HG02970 (cell line): ENCODE measurements at regions not wholly inside any gene's neighbourhood (a gene's known extent, or its start where the extent isn't known, plus 50 kb on each side); places are given as distances from the start of the nearest gene placed in this dataset.

Experiments
- ATAC-seq: cut with Tn5 transposase; IDR thresholded peaks from one replicate; pipeline ENCODE4 v1.9.1; 2021; ENCODE audit warnings: mild to moderate bottlenecking, moderate library complexity, moderate number of reproducible peaks; ENCODE audit not compliant: unreplicated experiment, low FRiP score

- no peak for ATAC-seq
These were observed 326.3 kb downstream of the EPHA4 start for GRCh38 chr2:221245772-221246171.

- ATAC-seq = no peak
These were observed 317.8 kb downstream of the EPHA4 start for GRCh38 chr2:221254299-221254698.

GRCh38 chr2:221255862-221256261, 316.2 kb downstream of the EPHA4 start:
- no peak for ATAC-seq

- ATAC-seq = no peak
These were observed 313.6 kb downstream of the EPHA4 start for GRCh38 chr2:221258464-221258863.

GRCh38 chr2:221262651-221263050, 309.5 kb downstream of the EPHA4 start:
- ATAC-seq = no peak

GRCh38 chr2:221263573-221263972, 308.5 kb downstream of the EPHA4 start:
- ATAC-seq = no peak

GRCh38 chr2:221264318-221264717, 307.8 kb downstream of the EPHA4 start:
- no peak for ATAC-seq

- no peak for ATAC-seq
These were observed 304.2 kb downstream of the EPHA4 start for GRCh38 chr2:221267773-221268425.

GRCh38 chr2:221268631-221269030, 303.5 kb downstream of the EPHA4 start:
- no peak for ATAC-seq

GRCh38 chr2:221270806-221271205, 301.3 kb downstream of the EPHA4 start:
- ATAC-seq = no peak

GRCh38 chr2:221272729-221273128, 299.4 kb downstream of the EPHA4 start:
- no peak for ATAC-seq

- ATAC-seq = no peak
These were observed 296.1 kb downstream of the EPHA4 start for GRCh38 chr2:221276033-221276432.

- ATAC-seq = no peak
These were observed 295.5 kb downstream of the EPHA4 start for GRCh38 chr2:221276601-221277000.

GRCh38 chr2:221282386-221282785, 289.7 kb downstream of the EPHA4 start:
- no peak for ATAC-seq

- no peak for ATAC-seq
These were observed 288.1 kb downstream of the EPHA4 start for GRCh38 chr2:221283896-221284545.

- ATAC-seq = no peak
These were observed 287.0 kb downstream of the EPHA4 start for GRCh38 chr2:221285148-221285547.

- ATAC-seq = no peak
These were observed 285.7 kb downstream of the EPHA4 start for GRCh38 chr2:221286406-221286805.

GRCh38 chr2:221289389-221289788, 282.7 kb downstream of the EPHA4 start:
- no peak for ATAC-seq

- no peak for ATAC-seq
These were observed 282.3 kb downstream of the EPHA4 start for GRCh38 chr2:221289846-221290245.

GRCh38 chr2:221293949-221294742, 278.0 kb downstream of the EPHA4 start:
- no peak for ATAC-seq

GRCh38 chr2:221304916-221305315, 267.2 kb downstream of the EPHA4 start:
- ATAC-seq = no peak
